GM04503 (cell line): ENCODE measurements at regions not wholly inside any gene's neighbourhood (a gene's known extent, or its start where the extent isn't known, plus 50 kb on each side); places are given as distances from the start of the nearest gene placed in this dataset.
"Not testable (repeated sequence)": the region's sequence is repeated elsewhere in the genome, so short reads cannot be mapped to it uniquely, and the experiment has no call there.

Source experiments
- DNase-seq: peaks from one replicate; pipeline ENCODE4 v3.0.0-alpha.2; 2012; ENCODE audit warnings: low read depth

- DNase-seq: no peak
Observed at GRCh38 chr4:114296126-114296525, 302.5 kb upstream of the UGT8 start.

GRCh38 chr4:114302472-114302871 is 296.1 kb upstream of the UGT8 start:
- no peak for DNase-seq

GRCh38 chr4:114304046-114304445 is 294.6 kb upstream of the UGT8 start:
- DNase-seq: no peak

GRCh38 chr4:114304567-114304966 is 294.0 kb upstream of the UGT8 start:
- DNase-seq: no peak

GRCh38 chr4:114306946-114307345 is 291.7 kb upstream of the UGT8 start:
- no peak for DNase-seq

GRCh38 chr4:114310296-114310925 is 288.2 kb upstream of the UGT8 start:
- DNase-seq: no peak

GRCh38 chr4:114311787-114312186 is 286.8 kb upstream of the UGT8 start:
- DNase-seq: no peak

GRCh38 chr4:114312338-114312737 is 286.3 kb upstream of the UGT8 start:
- no peak for DNase-seq

GRCh38 chr4:114316789-114317188 is 281.8 kb upstream of the UGT8 start:
- no peak for DNase-seq

- DNase-seq: no peak
Observed at GRCh38 chr4:114317564-114317963, 281.0 kb upstream of the UGT8 start.

GRCh38 chr4:114318309-114318708 is 280.3 kb upstream of the UGT8 start:
- no peak for DNase-seq

GRCh38 chr4:114320126-114320525 is 278.5 kb upstream of the UGT8 start:
- no peak for DNase-seq

- no peak for DNase-seq
Observed at GRCh38 chr4:114321366-114321765, 277.2 kb upstream of the UGT8 start.

GRCh38 chr4:114323841-114324240 is 274.8 kb upstream of the UGT8 start:
- no peak for DNase-seq

GRCh38 chr4:114326358-114326757 is 272.2 kb upstream of the UGT8 start:
- DNase-seq: no peak

- DNase-seq: no peak
Observed at GRCh38 chr4:114332119-114332518, 266.5 kb upstream of the UGT8 start.

GRCh38 chr4:114334363-114334762 is 264.2 kb upstream of the UGT8 start:
- not testable (repeated sequence) for DNase-seq

- no peak for DNase-seq
Observed at GRCh38 chr4:114334884-114335330, 263.7 kb upstream of the UGT8 start.

GRCh38 chr4:114335339-114335738 is 263.3 kb upstream of the UGT8 start:
- no peak for DNase-seq

- DNase-seq: no peak
Observed at GRCh38 chr4:114343015-114343414, 255.6 kb upstream of the UGT8 start.

- no peak for DNase-seq
Observed at GRCh38 chr4:114349543-114350175, 248.9 kb upstream of the UGT8 start.

- DNase-seq: no peak
Observed at GRCh38 chr4:114358901-114359300, 239.7 kb upstream of the UGT8 start.

GRCh38 chr4:114361249-114361648 is 237.4 kb upstream of the UGT8 start:
- DNase-seq: no peak

GRCh38 chr4:114364857-114365256 is 233.8 kb upstream of the UGT8 start:
- peak; percentile 87 for DNase-seq
